H9 (cell line): ENCODE measurements at regions not wholly inside any gene's neighbourhood (a gene's known extent, or its start where the extent isn't known, plus 50 kb on each side); places are given as distances from the start of the nearest gene placed in this dataset.

Experiments used
- DNase-seq: peaks from one replicate; pipeline ENCODE4 v3.0.0-alpha.2; 2017
- H2AFZ ChIP-seq: one replicate; pipeline ENCODE4 v1.6.1; 2013; ENCODE audit warnings: mild to moderate bottlenecking, low read length, control low read depth, moderate library complexity
- H2AK5ac ChIP-seq: 2 replicates; pipeline ENCODE4 v1.6.1; 2013; ENCODE audit warnings: low read length, control low read depth, mixed read lengths; ENCODE audit not compliant: insufficient read length
- H2BK120ac ChIP-seq: one replicate; pipeline ENCODE4 v1.6.1; 2013; ENCODE audit warnings: low read depth, mild to moderate bottlenecking, low read length, control low read depth, inconsistent platforms; ENCODE audit not compliant: poor library complexity, severe bottlenecking
- H2BK12ac ChIP-seq: 2 replicates; pipeline ENCODE4 v1.6.1; 2013; ENCODE audit warnings: low read length, control low read depth, mixed read lengths, low read depth; ENCODE audit not compliant: insufficient read length
- H2BK15ac ChIP-seq: 2 replicates; pipeline ENCODE4 v1.6.1; 2013; ENCODE audit warnings: low read depth, low read length, control low read depth
- H2BK20ac ChIP-seq: one replicate; pipeline ENCODE4 v1.6.1; 2013; ENCODE audit warnings: low read depth, mild to moderate bottlenecking, low read length, control low read depth, inconsistent platforms; ENCODE audit not compliant: poor library complexity, severe bottlenecking
- H2BK5ac ChIP-seq: 2 replicates; pipeline ENCODE4 v1.6.1; 2013; ENCODE audit warnings: low read length, control low read depth, mixed read lengths; ENCODE audit not compliant: insufficient read length
- H3K14ac ChIP-seq: 2 replicates; pipeline ENCODE4 v1.6.1; 2013; ENCODE audit warnings: low read length, control low read depth; ENCODE audit not compliant: insufficient read depth
- H3K18ac ChIP-seq: 2 replicates; pipeline ENCODE4 v1.6.1; 2013; ENCODE audit warnings: low read depth, mild to moderate bottlenecking, mixed read lengths, low read length, control low read depth; ENCODE audit not compliant: insufficient read length
- H3K23ac ChIP-seq: 2 replicates; pipeline ENCODE4 v1.6.1; 2013; ENCODE audit warnings: low read length, control low read depth, mixed read lengths, low read depth; ENCODE audit not compliant: insufficient read length
- H3K23me2 ChIP-seq: 2 replicates; pipeline ENCODE4 v1.6.1; 2013; ENCODE audit warnings: low read depth, mild to moderate bottlenecking, mixed read lengths, low read length, control low read depth; ENCODE audit not compliant: insufficient read length, poor library complexity, severe bottlenecking
- H3K27ac ChIP-seq: 2 replicates; pipeline ENCODE4 v1.5.1; 2013; ENCODE audit warnings: low read length, control low read depth, mixed read lengths, low read depth; ENCODE audit not compliant: insufficient read length
- H3K27me3 ChIP-seq: 2 replicates; pipeline ENCODE4 v1.6.1; 2013; ENCODE audit warnings: low read length, control low read depth, inconsistent platforms; ENCODE audit not compliant: insufficient read depth
- H3K4ac ChIP-seq: 2 replicates; pipeline ENCODE4 v1.6.1; 2013; ENCODE audit warnings: low read depth, mild to moderate bottlenecking, control low read depth, inconsistent platforms, low read length, moderate library complexity
- H3K4me1 ChIP-seq: 2 replicates; pipeline ENCODE4 v1.6.1; 2013; ENCODE audit warnings: low read length, control low read depth, inconsistent platforms; ENCODE audit not compliant: insufficient read depth
- H3K4me2 ChIP-seq: 2 replicates; pipeline ENCODE4 v1.6.1; 2013; ENCODE audit warnings: low read length, control low read depth, mixed read lengths; ENCODE audit not compliant: insufficient read length, insufficient read depth
- H3K56ac ChIP-seq: 2 replicates; pipeline ENCODE4 v1.6.1; 2013; ENCODE audit warnings: low read depth, mild to moderate bottlenecking, mixed read lengths, low read length, control low read depth; ENCODE audit not compliant: insufficient read length
- H3K79me1 ChIP-seq: 2 replicates; pipeline ENCODE4 v1.6.1; 2013; ENCODE audit warnings: low read depth, mild to moderate bottlenecking, moderate library complexity, low read length, control low read depth, inconsistent platforms; ENCODE audit not compliant: insufficient read depth, poor library complexity, severe bottlenecking
- H3K79me2 ChIP-seq: 2 replicates; pipeline ENCODE4 v1.6.1; 2013; ENCODE audit warnings: low read length, control low read depth, inconsistent platforms; ENCODE audit not compliant: insufficient read depth
- H3K9ac ChIP-seq: 2 replicates; pipeline ENCODE4 v1.6.1; 2013; ENCODE audit warnings: low read length, control low read depth, mixed read lengths; ENCODE audit not compliant: insufficient read length; ENCODE audit errors: extremely low read depth
- H3K9me3 ChIP-seq: one replicate; pipeline ENCODE4 v1.6.1; 2013; ENCODE audit warnings: low read depth, low read length, inconsistent platforms; ENCODE audit not compliant: control insufficient read depth
- H3T11ph ChIP-seq: one replicate; pipeline ENCODE4 v1.6.1; 2013; ENCODE audit warnings: mild to moderate bottlenecking, low read length, control low read depth, inconsistent platforms
- H4K20me1 ChIP-seq: one replicate; pipeline ENCODE4 v1.6.1; 2013; ENCODE audit not compliant: control insufficient read depth, insufficient read length, insufficient read depth
- H4K5ac ChIP-seq: 2 replicates; pipeline ENCODE4 v1.6.1; 2013; ENCODE audit warnings: low read depth, mild to moderate bottlenecking, mixed read lengths, low read length, control low read depth; ENCODE audit not compliant: insufficient read length
- H4K8ac ChIP-seq: replicated peaks from 2 replicates; pipeline ENCODE4 v1.6.1; 2013; ENCODE audit warnings: low read length, control low read depth, mixed read lengths, low read depth; ENCODE audit not compliant: insufficient read length
- H4K91ac ChIP-seq: 2 replicates; pipeline ENCODE4 v1.6.1; 2013; ENCODE audit warnings: low read depth, mild to moderate bottlenecking, moderate library complexity, mixed read lengths, low read length, control low read depth; ENCODE audit not compliant: insufficient read length
- H3K27ac Mint-ChIP-seq, 3 experiments: 2 replicates in 2 of 3; 3 replicates in 1 of 3; pipeline ENCODE4 v1.8.0; 2020 to 2021; ENCODE audit warnings: mixed read lengths in 3 of 3, mild to moderate bottlenecking in 1 of 3, moderate library complexity in 1 of 3
- H3K27me3 Mint-ChIP-seq: 2 replicates; pipeline ENCODE4 v1.8.0; 2021; ENCODE audit warnings: low read depth, mild to moderate bottlenecking, moderate library complexity, mixed read lengths
- H3K36me3 Mint-ChIP-seq, 3 experiments: 2 replicates in 2 of 3; 3 replicates in 1 of 3; pipeline ENCODE4 v1.8.0; 2020 to 2021; ENCODE audit warnings: low read depth in 3 of 3, mixed read lengths in 3 of 3; ENCODE audit not compliant: insufficient read depth in 1 of 3
- H3K4me1 Mint-ChIP-seq, 2 experiments: 2 replicates each; pipeline ENCODE4 v1.8.0; 2020; ENCODE audit warnings: mixed read lengths in 2 of 2
- H3K4me3 Mint-ChIP-seq, 2 experiments: 2 replicates in 1 of 2; 3 replicates in 1 of 2; pipeline ENCODE4 v1.8.0; 2020 to 2021; ENCODE audit warnings: mild to moderate bottlenecking in 2 of 2, mixed read lengths in 2 of 2, moderate library complexity in 1 of 2
- H3K9me3 Mint-ChIP-seq, 2 experiments: 2 replicates in 1 of 2; 3 replicates in 1 of 2; pipeline ENCODE4 v1.8.0; 2020; ENCODE audit warnings: mild to moderate bottlenecking in 2 of 2, mixed read lengths in 2 of 2, moderate library complexity in 1 of 2
- TF ChIP-seq, protein P1 (sequence below): fragments of 200-600 bp; sonication (generic); conservative IDR thresholded peaks from 3 replicates; pipeline ENCODE4 v1.8.0; 2021; ENCODE audit warnings: antibody characterized with exemption, mild to moderate bottlenecking

- H2AK5ac ChIP-seq: no peak overlapping the region
- TF ChIP-seq, protein P1, sequence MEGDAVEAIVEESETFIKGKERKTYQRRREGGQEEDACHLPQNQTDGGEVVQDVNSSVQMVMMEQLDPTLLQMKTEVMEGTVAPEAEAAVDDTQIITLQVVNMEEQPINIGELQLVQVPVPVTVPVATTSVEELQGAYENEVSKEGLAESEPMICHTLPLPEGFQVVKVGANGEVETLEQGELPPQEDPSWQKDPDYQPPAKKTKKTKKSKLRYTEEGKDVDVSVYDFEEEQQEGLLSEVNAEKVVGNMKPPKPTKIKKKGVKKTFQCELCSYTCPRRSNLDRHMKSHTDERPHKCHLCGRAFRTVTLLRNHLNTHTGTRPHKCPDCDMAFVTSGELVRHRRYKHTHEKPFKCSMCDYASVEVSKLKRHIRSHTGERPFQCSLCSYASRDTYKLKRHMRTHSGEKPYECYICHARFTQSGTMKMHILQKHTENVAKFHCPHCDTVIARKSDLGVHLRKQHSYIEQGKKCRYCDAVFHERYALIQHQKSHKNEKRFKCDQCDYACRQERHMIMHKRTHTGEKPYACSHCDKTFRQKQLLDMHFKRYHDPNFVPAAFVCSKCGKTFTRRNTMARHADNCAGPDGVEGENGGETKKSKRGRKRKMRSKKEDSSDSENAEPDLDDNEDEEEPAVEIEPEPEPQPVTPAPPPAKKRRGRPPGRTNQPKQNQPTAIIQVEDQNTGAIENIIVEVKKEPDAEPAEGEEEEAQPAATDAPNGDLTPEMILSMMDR: no peak
- H4K8ac ChIP-seq: no peak overlapping the region
- no peak overlapping the region for H3K4me2 ChIP-seq
- Mint-ChIP-seq H3K27me3 (no peaks in the 10 kb centered on the region), H3K27ac (no peak overlapping the region), H3K4me3 (no peak overlapping the region), H3K9me3 (peaks cover 8 to 12% of the 10 kb centered on the region in 2 experiments), H3K4me1 (no peaks in the 10 kb centered on the region), H3K36me3 (peaks cover 0 to 8% (median 2%) of the 10 kb centered on the region in 3 experiments; a peak in 6 of 7 replicates)
- no peak overlapping the region for H3K14ac ChIP-seq
- H3K9ac ChIP-seq: no peak overlapping the region
- H3K27ac ChIP-seq: no peak overlapping the region
- H3K56ac ChIP-seq: no peak overlapping the region
- no peaks in the 10 kb centered on the region for H3K79me1 ChIP-seq
- H3K23ac ChIP-seq: no peak overlapping the region
- H2BK15ac ChIP-seq: no peak overlapping the region
- no peak overlapping the region for H2BK120ac ChIP-seq
- no peaks in the 10 kb centered on the region for H3K23me2 ChIP-seq
- H4K91ac ChIP-seq: no peak overlapping the region
- no peak overlapping the region for H2BK20ac ChIP-seq
- H3T11ph ChIP-seq: no peak overlapping the region
- no peak for DNase-seq
- H2AFZ ChIP-seq: no peak overlapping the region
- H3K79me2 ChIP-seq: no peaks in the 10 kb centered on the region
- no peak overlapping the region for H3K18ac ChIP-seq
- H3K27me3 ChIP-seq: no peaks in the 10 kb centered on the region
- H4K20me1 ChIP-seq: no peaks in the 10 kb centered on the region
- H3K4me1 ChIP-seq: no peaks in the 10 kb centered on the region
- no peak overlapping the region for H4K5ac ChIP-seq
- H3K9me3 ChIP-seq: no peaks in the 10 kb centered on the region
- H3K4ac ChIP-seq: no peak overlapping the region
- no peak overlapping the region for H2BK5ac ChIP-seq
- no peak overlapping the region for H2BK12ac ChIP-seq
Observed at GRCh38 chr5:112569596-112569995, 150.5 kb upstream of the EPB41L4A start.
